SIG-M5 (cell line): ENCODE measurements at regions not wholly inside any gene's neighbourhood (a gene's known extent, or its start where the extent isn't known, plus 50 kb on each side); places are given as distances from the start of the nearest gene placed in this dataset.
"Not testable (repeated sequence)": the region's sequence is repeated elsewhere in the genome, so short reads cannot be mapped to it uniquely, and the experiment has no call there.

ENCODE experiments used
- DNase-seq: peaks from one replicate; lab custom pipeline; 2025; lab: John Stamatoyannopoulos, UW

GRCh38 chr12:83932011-83932410, 980.6 kb downstream of the SLC6A15 start:
- DNase-seq = no peak

- no peak for DNase-seq
Observed at GRCh38 chr12:83931451-83931850, 981.1 kb downstream of the SLC6A15 start.

GRCh38 chr12:83929792-83930191, 982.8 kb downstream of the SLC6A15 start:
- DNase-seq = not testable (repeated sequence)

- no peak for DNase-seq
Observed at GRCh38 chr12:83920821-83921547, 991.6 kb downstream of the SLC6A15 start.

GRCh38 chr12:83919081-83919480, 993.5 kb downstream of the SLC6A15 start:
- DNase-seq = no peak

- no peak for DNase-seq
Observed at GRCh38 chr12:83904175-83904574, 1008.4 kb downstream of the SLC6A15 start.

- DNase-seq = no peak
Observed at GRCh38 chr12:83896416-83896815, 1016.2 kb downstream of the SLC6A15 start.

GRCh38 chr12:83893101-83893500, 1019.5 kb downstream of the SLC6A15 start:
- DNase-seq = no peak

GRCh38 chr12:83889745-83890144, 1022.9 kb downstream of the SLC6A15 start:
- DNase-seq = no peak

GRCh38 chr12:83886479-83886878, 1026.1 kb downstream of the SLC6A15 start:
- no peak for DNase-seq

GRCh38 chr12:83870921-83871599, 1041.5 kb downstream of the SLC6A15 start:
- DNase-seq = not testable (repeated sequence)

GRCh38 chr12:83866477-83866876, 1046.1 kb downstream of the SLC6A15 start:
- no peak for DNase-seq

GRCh38 chr12:83865431-83865830, 1047.2 kb downstream of the SLC6A15 start:
- DNase-seq = no peak

- DNase-seq = no peak
Observed at GRCh38 chr12:83864054-83864453, 1048.5 kb downstream of the SLC6A15 start.

GRCh38 chr12:83859021-83859420, 1053.6 kb downstream of the SLC6A15 start:
- DNase-seq = no peak

- DNase-seq = no peak
Observed at GRCh38 chr12:83856803-83857202, 1055.8 kb downstream of the SLC6A15 start.

GRCh38 chr12:83850531-83850930, 1062.1 kb downstream of the SLC6A15 start:
- no peak for DNase-seq

- DNase-seq = no peak
Observed at GRCh38 chr12:83848702-83849101, 1063.9 kb downstream of the SLC6A15 start.

GRCh38 chr12:83843541-83843940, 1069.1 kb downstream of the SLC6A15 start:
- DNase-seq = no peak

- DNase-seq = no peak
Observed at GRCh38 chr12:83841620-83842019, 1071.0 kb downstream of the SLC6A15 start.

- no peak for DNase-seq
Observed at GRCh38 chr12:83827860-83828259, 1084.7 kb downstream of the SLC6A15 start.

- DNase-seq = no peak
Observed at GRCh38 chr12:83827193-83827592, 1085.4 kb downstream of the SLC6A15 start.

GRCh38 chr12:83826112-83826511, 1086.5 kb downstream of the SLC6A15 start:
- no peak for DNase-seq
